HG03457 (cell line): ENCODE measurements at regions not wholly inside any gene's neighbourhood (a gene's known extent, or its start where the extent isn't known, plus 50 kb on each side); places are given as distances from the start of the nearest gene placed in this dataset.

Source experiments
- ATAC-seq: cut with Tn5 transposase; IDR thresholded peaks from one replicate; pipeline ENCODE4 v1.9.1; 2021; ENCODE audit warnings: moderate number of reproducible peaks; ENCODE audit not compliant: unreplicated experiment

GRCh38 chr13:39100996-39101738 lies 62.9 kb downstream of the NHLRC3 start:
- ATAC-seq = no peak

- ATAC-seq = no peak
Observed at GRCh38 chr13:39102981-39103490, 64.8 kb downstream of the NHLRC3 start.

DNA sequence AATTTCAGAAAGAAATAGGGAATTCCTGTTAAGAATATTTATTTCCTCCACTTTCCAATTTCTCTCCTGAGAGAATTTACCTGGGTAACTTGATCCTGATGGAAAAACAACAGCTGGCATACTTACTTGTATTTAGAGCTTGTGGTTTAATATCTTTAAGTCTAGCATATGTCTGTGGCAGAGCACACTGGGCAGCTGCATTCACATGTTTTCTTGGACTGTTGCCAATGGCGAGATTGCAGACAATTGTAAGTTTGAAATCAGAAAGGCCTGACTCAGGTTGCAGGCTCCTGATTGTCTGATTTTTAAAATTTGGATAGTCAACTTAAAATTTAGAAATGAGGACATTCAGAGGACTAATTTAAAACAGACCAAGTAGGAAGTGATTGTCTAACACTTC lies 66.9 kb downstream of the NHLRC3 start:
- ATAC-seq = no peak

DNA sequence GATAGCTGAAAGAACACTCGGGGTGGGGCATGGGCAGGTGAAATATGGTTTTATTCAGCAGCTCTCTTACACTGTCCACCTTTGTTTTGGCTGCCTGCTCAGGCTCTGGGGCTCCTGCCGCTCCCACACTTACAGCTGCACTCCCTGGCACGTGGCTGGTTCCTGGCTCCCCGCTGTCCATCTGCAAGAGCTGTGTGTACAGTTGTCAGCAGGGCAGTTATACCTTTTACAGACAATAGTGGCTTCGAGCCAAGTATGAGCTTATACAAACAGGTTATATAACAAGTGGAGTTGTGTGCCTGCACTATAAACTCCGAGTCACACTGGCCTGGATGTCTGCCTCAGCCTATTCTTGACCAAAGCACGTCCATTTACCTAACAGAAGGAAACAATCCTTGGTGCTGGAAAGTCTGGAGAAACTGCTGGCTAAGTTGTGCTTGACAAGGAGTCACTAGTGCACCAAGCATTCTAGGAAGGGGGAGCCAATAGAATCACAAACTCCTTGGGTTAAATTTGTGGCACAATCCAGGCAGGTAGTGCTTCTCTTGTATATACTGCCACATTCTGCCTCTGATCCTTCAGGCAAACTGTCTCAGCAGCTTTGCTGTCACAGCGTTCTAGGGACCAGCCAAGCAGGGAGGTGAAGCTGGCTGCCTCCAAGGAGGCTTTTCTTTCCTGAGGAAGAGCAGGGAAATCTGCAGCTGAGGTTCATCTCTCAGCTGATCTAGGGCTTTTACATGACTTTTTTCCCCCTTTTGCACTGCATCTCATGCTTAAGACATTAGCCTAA lies 68.2 kb downstream of the NHLRC3 start:
- ATAC-seq = no peak

DNA sequence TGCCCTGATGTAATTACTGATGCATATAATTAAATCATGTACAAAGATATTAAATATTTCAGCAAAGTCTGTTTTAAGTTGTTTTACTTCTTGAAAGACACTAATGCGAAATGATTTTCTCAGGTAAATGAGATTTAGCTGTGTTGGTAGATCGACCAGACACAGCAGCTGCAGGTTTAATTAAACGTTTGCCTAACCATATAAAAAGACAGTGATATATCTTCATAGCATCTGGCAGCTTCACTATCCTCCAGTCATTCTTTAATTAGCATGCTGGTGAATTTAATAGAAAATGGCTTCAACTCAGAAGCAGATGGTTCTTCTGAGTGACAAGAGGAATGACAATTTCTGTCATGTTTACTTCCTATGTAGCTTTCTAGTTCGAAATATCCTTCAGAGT lies 69.3 kb downstream of the NHLRC3 start:
- no peak for ATAC-seq

- ATAC-seq = no peak
Observed at GRCh38 chr13:39108783-39109182, 70.5 kb downstream of the NHLRC3 start.

DNA sequence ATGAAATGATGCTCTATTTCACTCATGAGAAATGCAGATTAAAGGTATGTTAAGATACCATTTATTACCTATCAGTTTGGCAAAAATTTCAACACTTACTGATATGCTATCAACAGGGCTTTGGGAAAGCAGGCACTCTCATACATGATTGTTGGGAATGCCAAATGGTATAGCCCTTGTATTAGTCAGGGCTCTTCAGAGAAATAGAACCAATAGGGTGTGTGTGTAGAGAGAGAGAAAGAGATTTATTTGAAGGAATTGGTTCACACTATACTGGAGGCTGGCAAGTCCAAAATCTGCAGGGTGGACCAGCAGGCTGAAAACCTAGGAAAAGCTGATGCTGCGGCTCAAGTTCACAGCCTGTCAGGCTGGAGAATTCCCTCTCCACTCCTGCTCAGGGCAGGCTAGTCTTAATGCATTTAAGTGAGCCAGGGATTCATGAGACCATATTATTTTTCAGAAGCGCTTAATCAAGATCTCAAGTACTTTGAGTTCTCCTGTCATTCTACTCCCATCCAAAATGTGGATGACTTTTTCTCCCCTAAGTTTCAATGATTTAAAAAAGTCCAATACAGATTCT lies 72.4 kb downstream of the NHLRC3 start:
- no peak for ATAC-seq

- no peak for ATAC-seq
Observed at GRCh38 chr13:39111145-39111544, 72.9 kb downstream of the NHLRC3 start.

GRCh38 chr13:39119422-39119821 lies 81.2 kb downstream of the NHLRC3 start:
- ATAC-seq = no peak

GRCh38 chr13:39123578-39123977 lies 85.3 kb downstream of the NHLRC3 start:
- no peak for ATAC-seq

GRCh38 chr13:39129213-39129612 lies 91.0 kb downstream of the NHLRC3 start:
- ATAC-seq = no peak

DNA sequence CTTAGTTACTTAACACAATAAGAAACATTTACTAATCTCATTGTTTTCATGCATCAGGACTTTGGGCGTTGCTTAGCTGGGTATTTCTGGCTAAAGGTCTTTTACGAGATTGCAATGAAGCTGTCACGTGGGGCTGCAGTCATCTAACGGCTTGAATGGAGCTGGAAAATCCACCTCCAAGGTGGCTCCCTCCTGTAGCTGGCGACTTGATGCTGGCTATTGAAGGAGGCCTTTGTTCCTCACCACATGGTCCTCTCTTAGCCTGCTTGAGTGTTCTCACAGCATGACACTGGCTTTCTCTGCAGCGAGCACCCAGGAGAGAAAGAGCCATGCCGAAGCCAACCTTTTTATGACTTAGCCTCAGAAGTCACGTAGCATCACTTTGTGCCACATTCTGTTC lies 92.0 kb downstream of the NHLRC3 start:
- ATAC-seq = no peak

DNA sequence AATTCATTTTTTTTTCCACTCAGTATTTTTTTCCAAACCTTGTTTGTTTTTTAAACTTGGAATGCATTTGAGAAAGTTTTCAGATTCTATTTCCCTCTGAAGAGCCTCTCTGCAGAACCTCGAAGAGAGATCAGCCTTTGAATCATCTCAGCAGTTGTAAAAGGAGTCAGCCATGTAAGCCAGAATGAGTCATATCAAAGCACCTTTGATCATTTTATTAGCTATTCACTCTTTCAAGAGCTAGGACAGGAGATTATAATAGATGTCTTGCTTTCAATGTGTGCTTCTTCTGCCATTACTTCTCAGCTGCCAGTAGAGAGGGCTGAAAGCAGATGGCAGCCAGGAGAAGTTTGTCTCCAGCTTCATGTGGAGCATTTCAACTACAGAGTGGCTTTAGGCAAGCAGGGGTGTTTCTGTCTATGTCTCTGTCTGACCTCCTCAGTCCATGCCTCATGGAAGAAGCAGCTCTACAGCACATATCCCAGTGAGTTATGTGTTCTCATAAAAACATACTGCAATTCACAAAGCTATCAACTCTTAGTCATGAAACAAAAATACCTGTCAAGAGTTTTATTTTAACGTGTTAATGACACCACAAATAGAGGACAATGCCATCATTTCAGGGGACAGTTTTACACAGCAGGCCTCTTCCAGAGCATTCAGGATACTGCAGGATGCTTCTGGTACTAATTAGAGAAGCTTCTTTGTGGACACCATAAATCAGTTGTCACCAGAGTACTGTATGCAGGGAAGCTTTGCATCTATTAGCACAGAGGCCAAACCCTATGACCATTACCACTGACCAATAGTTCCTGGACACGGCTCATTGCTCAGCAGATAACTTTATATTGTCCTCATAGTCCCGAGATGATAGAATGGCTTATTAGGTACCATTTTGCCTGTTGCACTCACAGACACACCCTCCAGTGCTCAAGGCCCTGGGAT lies 94.3 kb downstream of the NHLRC3 start:
- no peak for ATAC-seq

DNA sequence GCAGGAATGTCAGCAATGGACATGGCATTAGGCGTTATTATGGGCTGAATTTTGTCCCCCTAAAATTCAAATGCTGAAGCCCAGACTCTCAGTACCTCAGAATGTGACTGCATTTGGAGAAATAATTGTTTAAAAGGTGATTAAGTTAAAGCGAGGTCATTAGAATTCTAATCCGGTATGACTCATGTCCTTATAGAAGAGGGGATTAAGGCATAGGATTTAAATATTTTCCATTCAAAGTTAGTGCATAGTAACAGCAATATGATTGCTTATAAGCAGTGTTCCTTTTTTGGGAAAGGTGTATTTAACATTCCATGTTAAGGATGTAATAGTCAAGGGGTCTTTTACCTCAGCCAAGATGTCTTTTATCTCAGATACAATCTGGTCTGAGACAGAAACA lies 95.5 kb downstream of the NHLRC3 start:
- ATAC-seq = no peak

- ATAC-seq = no peak
Observed at GRCh38 chr13:39134574-39134973, 96.3 kb downstream of the NHLRC3 start.

DNA sequence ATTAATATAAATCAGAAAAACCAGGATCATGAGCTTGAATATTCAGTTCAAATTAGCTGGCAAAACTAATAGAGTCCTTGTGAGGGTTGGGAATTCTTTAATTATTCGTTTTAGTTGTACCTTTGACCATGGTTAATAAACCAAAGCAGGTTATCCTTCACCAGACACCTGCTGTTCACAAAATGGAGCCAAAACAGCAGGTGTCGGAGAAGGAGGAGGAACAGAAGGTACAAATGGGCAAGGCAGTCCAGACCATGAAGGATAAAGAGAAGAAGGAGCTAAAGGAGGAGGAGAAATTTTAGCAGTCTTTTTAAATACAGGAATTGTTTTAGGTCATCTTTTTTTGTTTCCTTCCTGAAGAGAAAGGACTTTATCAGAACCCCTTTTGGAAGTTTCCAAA lies 106.1 kb downstream of the NHLRC3 start:
- no peak for ATAC-seq

DNA sequence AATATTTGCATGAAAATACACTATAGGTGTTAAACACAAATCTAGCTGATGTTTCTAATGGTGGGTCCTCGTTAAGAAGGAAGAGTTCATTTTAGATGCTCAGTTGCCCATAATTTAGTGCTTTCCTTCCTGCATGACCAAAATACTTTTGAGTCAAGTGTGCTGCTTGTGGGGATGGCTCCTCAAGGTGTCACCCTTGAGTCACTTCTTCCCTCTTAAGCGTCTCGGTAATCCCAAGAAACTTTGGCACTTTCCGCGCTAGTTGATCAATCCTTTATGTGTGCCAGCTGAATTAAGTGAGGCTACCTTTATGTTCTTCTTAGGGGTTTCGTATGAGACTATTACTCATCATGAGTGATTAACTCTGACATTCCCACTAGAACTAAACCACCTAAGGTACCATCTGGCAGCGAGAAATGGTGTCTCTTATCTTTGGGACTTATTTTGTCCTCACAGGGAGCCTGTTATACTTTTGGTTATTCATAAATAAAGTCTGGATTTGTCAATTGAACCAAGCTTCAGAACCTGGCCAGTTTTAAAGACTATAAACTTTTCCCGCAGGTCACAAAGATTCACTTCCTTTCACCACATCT lies 106.8 kb downstream of the NHLRC3 start:
- no peak for ATAC-seq

GRCh38 chr13:39148513-39148961 lies 110.3 kb downstream of the NHLRC3 start:
- no peak for ATAC-seq

DNA sequence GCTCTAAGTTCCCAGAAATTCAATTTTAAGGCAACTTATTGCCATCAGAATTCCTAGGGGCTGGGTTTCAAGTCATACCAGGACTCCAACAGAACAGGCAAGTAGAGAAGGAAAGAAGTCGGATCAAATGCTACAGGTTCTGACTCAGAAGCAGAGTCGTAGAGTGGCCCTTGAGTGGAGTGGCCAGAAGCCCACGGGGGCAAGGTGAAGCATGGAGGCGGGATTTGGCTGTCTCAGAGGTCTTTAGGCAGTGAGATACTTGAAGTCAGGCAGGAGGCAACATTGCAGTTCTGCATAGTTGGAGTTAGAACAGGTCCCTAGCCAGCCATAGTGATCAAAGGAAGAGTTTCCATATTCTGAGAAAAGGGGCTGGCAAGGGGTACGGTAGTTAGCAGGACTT lies 111.6 kb downstream of the NHLRC3 start:
- no peak for ATAC-seq

DNA sequence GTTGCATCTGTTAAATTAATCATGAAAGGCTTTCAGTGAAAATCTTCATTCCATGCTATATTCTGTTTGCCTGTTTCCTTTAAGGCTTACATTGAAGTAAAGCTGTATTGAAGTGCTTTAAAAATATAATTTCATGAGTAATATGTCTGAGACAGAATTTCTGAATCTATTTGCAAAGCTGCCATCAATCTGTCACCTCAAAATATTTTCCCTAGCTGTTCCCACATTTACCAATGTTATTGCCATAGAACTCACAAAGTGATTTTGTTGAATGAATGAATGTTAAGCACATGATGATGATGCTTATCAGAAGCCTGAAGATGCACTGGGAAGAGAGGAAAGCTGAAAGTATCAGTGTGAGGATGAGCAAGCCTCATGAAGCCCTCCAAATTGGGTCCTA lies 115.8 kb downstream of the NHLRC3 start:
- no peak for ATAC-seq
